GM12878 (cell line): ENCODE measurements at regions not wholly inside any gene's neighbourhood (a gene's known extent, or its start where the extent isn't known, plus 50 kb on each side); places are given as distances from the start of the nearest gene placed in this dataset.

Experiments used
- ATAC-seq: fragments of 200-7000 bp; cut with Tn5 transposase; 3 replicates; pipeline ENCODE4 v1.9.1; 2020; ENCODE audit warnings: mild to moderate bottlenecking, moderate library complexity
- BruUV-seq: library from RNA; stranded (reverse); fragments of 400-500 nt; replicated peaks from 2 replicates; lab custom pipeline; 2021; lab: Mats Ljungman, UMichigan
- CTCF ChIA-PET: fragments of 300-600 bp; sonication (Branson Sonifier 250); formaldehyde crosslinking; extraction: SDS; loops from one replicate; lab custom pipeline; 2021; ENCODE audit warnings: inconsistent platforms; lab: Yijun Ruan, JAX
- POLR2A ChIA-PET: fragments of 350-600 bp; formaldehyde crosslinking; extraction: SDS; loops from one replicate; lab custom pipeline; 2021; ENCODE audit warnings: inconsistent platforms; lab: Charles Lee
- RAD21 ChIA-PET: fragments of 300-600 bp; sonication (Branson Sonifier 250); formaldehyde crosslinking; loops from one replicate; lab custom pipeline; 2023; ENCODE audit warnings: antibody characterized with exemption; ENCODE audit not compliant: unreplicated experiment; lab: Charles Lee
- SMC1A ChIA-PET: fragments of 300-600 bp; sonication (Branson Sonifier 250); formaldehyde crosslinking; loops from one replicate; lab custom pipeline; 2023; ENCODE audit not compliant: unreplicated experiment, uncharacterized antibody; lab: Charles Lee
- DNase-seq: peaks from one replicate; pipeline ENCODE4 v3.0.0-alpha.2; 2011; ENCODE audit warnings: low read depth, low spot score
- FAIRE-seq: peaks from 3 replicates; lab custom pipeline; 2011; peaks lifted over from hg19 to GRCh38; lab: Jason Lieb, UNC
- H2AFZ ChIP-seq: 2 replicates; pipeline ENCODE4 v1.6.0; 2011; ENCODE audit warnings: low read depth, low read length, control low read depth; ENCODE audit not compliant: control insufficient read depth
- H3K27ac ChIP-seq: 2 replicates; pipeline ENCODE4 v1.5.1; 2011; ENCODE audit warnings: control low read depth; ENCODE audit not compliant: control insufficient read depth, insufficient read depth
- H3K27me3 ChIP-seq, 2 experiments: replicated peaks in 1 of 2; 2 replicates each; pipeline versions ENCODE4 v1.6.0 to v1.6.1; 2011; ENCODE audit warnings: low read length in 1 of 2; ENCODE audit not compliant: control insufficient read depth in 2 of 2, insufficient read depth in 2 of 2
- H3K36me3 ChIP-seq, 2 experiments: 2 replicates each; pipeline ENCODE4 v1.5.1; 2011; ENCODE audit warnings: low read length in 1 of 2; ENCODE audit not compliant: control insufficient read depth in 2 of 2, insufficient read depth in 2 of 2
- H3K4me1 ChIP-seq: 2 replicates; pipeline ENCODE4 v1.6.1; 2011; ENCODE audit warnings: mild to moderate bottlenecking, low read length, moderate library complexity, mixed read lengths; ENCODE audit not compliant: control insufficient read depth, insufficient read depth
- H3K4me2 ChIP-seq: 2 replicates; pipeline ENCODE4 v1.6.0; 2011; ENCODE audit warnings: control low read depth; ENCODE audit not compliant: control insufficient read depth, insufficient read depth
- H3K4me3 ChIP-seq: fragments of 200-600 bp; sonication (generic); 2 replicates; pipeline ENCODE4 v1.5.1; 2016
- H3K79me2 ChIP-seq: 2 replicates; pipeline ENCODE4 v1.6.0; 2011; ENCODE audit warnings: low read length; ENCODE audit not compliant: control insufficient read depth, insufficient read depth
- H3K9ac ChIP-seq: 2 replicates; pipeline ENCODE4 v1.8.0; 2011; ENCODE audit warnings: low read length, control low read depth, mixed read lengths; ENCODE audit not compliant: control insufficient read depth, insufficient read depth
- H3K9me3 ChIP-seq: replicated peaks from 3 replicates; pipeline ENCODE4 v1.5.1; 2011; ENCODE audit warnings: mild to moderate bottlenecking, low read length; ENCODE audit not compliant: control insufficient read depth, insufficient read depth
- H4K20me1 ChIP-seq: 2 replicates; pipeline ENCODE4 v1.6.0; 2011; ENCODE audit not compliant: control insufficient read depth, insufficient read depth
- ATF2 ChIP-seq: IDR thresholded peaks from 2 replicates; pipeline ENCODE4 v1.6.1; 2012; ENCODE audit warnings: low read length, inconsistent platforms
- CHD2 ChIP-seq: IDR thresholded peaks from 2 replicates; pipeline ENCODE4 v1.6.1; 2011; ENCODE audit warnings: low read depth, low read length, improper control_type of control experiment, borderline replicate concordance
- E2F8 ChIP-seq: fragments of 450-650 bp; IDR thresholded peaks from 2 replicates; pipeline ENCODE4 v1.6.1; 2018; ENCODE audit warnings: mild to moderate bottlenecking, low read depth, moderate library complexity; ENCODE audit not compliant: partially characterized antibody
- EED ChIP-seq: sonication (generic); IDR thresholded peaks from 2 replicates; pipeline ENCODE4 v1.6.1; 2016; ENCODE audit warnings: antibody characterized with exemption, low read depth
- GATAD2B ChIP-seq: fragments of 450-650 bp; conservative IDR thresholded peaks from 2 replicates; pipeline ENCODE4 v1.6.1; 2017; ENCODE audit warnings: low read depth, mild to moderate bottlenecking, moderate library complexity
- IRF5 ChIP-seq: fragments of 450-650 bp; IDR thresholded peaks from 2 replicates; pipeline ENCODE4 v1.6.1; 2017; ENCODE audit warnings: borderline replicate concordance
- JUNB ChIP-seq: IDR thresholded peaks from 2 replicates; pipeline ENCODE4 v1.6.1; 2016; ENCODE audit warnings: antibody characterized with exemption, mild to moderate bottlenecking
- JUND ChIP-seq: IDR thresholded peaks from 2 replicates; pipeline ENCODE4 v1.6.1; 2012; ENCODE audit warnings: low read depth, mild to moderate bottlenecking, low read length, improper control_type of control experiment, moderate library complexity
- NFIC ChIP-seq: IDR thresholded peaks from 2 replicates; pipeline ENCODE4 v1.6.1; 2012; ENCODE audit warnings: low read depth, mild to moderate bottlenecking, inconsistent platforms, low read length, moderate library complexity
- NKRF ChIP-seq: fragments of 450-650 bp; conservative IDR thresholded peaks from 2 replicates; pipeline ENCODE4 v1.6.1; 2017; ENCODE audit warnings: mild to moderate bottlenecking, moderate library complexity
- NR2C2 ChIP-seq: IDR thresholded peaks from 2 replicates; pipeline ENCODE4 v1.6.1; 2011; ENCODE audit warnings: borderline replicate concordance, low read depth; ENCODE audit not compliant: control insufficient read depth, insufficient read length
- RAD51 ChIP-seq: fragments of 450-650 bp; IDR thresholded peaks from 2 replicates; pipeline ENCODE4 v1.6.1; 2016; ENCODE audit warnings: moderate library complexity, mild to moderate bottlenecking, inconsistent platforms
- RB1 ChIP-seq: fragments of 450-650 bp; formaldehyde crosslinking; IDR thresholded peaks from 2 replicates; pipeline ENCODE4 v1.6.1; 2017; ENCODE audit warnings: mild to moderate bottlenecking, borderline replicate concordance
- RCOR1 ChIP-seq: conservative IDR thresholded peaks from 2 replicates; pipeline ENCODE4 v1.6.1; 2012; ENCODE audit warnings: low read depth, low read length, improper control_type of control experiment
- SMC3 ChIP-seq: IDR thresholded peaks from 2 replicates; pipeline ENCODE4 v1.6.1; 2011; ENCODE audit warnings: low read length, improper control_type of control experiment, borderline replicate concordance
- YBX1 ChIP-seq: fragments of 450-650 bp; IDR thresholded peaks from 2 replicates; pipeline ENCODE4 v1.6.1; 2016; ENCODE audit warnings: antibody characterized with exemption
- YY1 ChIP-seq: IDR thresholded peaks from 2 replicates; pipeline ENCODE4 v1.6.1; 2011; ENCODE audit warnings: low read depth, mild to moderate bottlenecking, low read length
- WGBS: methylation state at CpG from one replicate; pipeline ENCODE4 v1.1.6; 2016; ENCODE audit warnings: low lambda C conversion rate; ENCODE audit not compliant: insufficient replicate concordance, insufficient coverage; ENCODE audit errors: missing lambda C conversion rate; 5-methylcytosine and 5-hydroxymethylcytosine counted together
- in situ Hi-C: fragments of 300-500 bp; cut with MboI; formaldehyde crosslinking; loops from 9 replicates; pipeline ENCODE4 v1.14.3; 2018; ENCODE audit warnings: mixed read lengths
- intact Hi-C: fragments of 100-400 bp; cut with micrococcal nuclease; formaldehyde crosslinking; loops from one replicate; pipeline ENCODE4 v1.14.2; 2022; ENCODE audit not compliant: unreplicated experiment

GRCh38 chr6:113171882-113172281, 685.3 kb upstream of the MARCKS start:
- no peak overlapping the region for H3K27ac ChIP-seq
- ChIA-PET POLR2A (no interaction called here), SMC1A (interaction anchor here (2.2 kb wide), 1 partner anchor 18 kb away, joined by 5 read pairs; no protein-coding TSS in a partner anchor), CTCF (interaction anchor here (1.4 kb wide), 1 partner anchor 12 kb away, joined by 3 read pairs; no protein-coding TSS in a partner anchor), RAD21 (no interaction called here)
- no peak overlapping the region for H2AFZ ChIP-seq
- no peak overlapping the region for H3K4me2 ChIP-seq
- no peaks in the 10 kb centered on the region for H3K27me3 ChIP-seq
- WGBS = 25% methylated on average over 3 of the region's 3 CpGs
- H3K79me2 ChIP-seq = no peaks in the 10 kb centered on the region
- intact Hi-C loops (no loop called here), in situ Hi-C loops (no loop called here)
- H3K9me3 ChIP-seq = no peaks in the 10 kb centered on the region
- no peak overlapping the region for H3K4me3 ChIP-seq
- H3K9ac ChIP-seq = no peak overlapping the region
- no peaks in the 10 kb centered on the region for H4K20me1 ChIP-seq
- no peaks in the 10 kb centered on the region for H3K36me3 ChIP-seq
- ATAC-seq (no peak), FAIRE-seq (no peak), DNase-seq (no peak)
- no TSS peak for BruUV-seq
- no peaks in the 10 kb centered on the region for H3K4me1 ChIP-seq
- no peak for TF ChIP-seq E2F8
- no peak for TF ChIP-seq EED
- no peak for TF ChIP-seq ATF2
- no peak for TF ChIP-seq NR2C2
- TF ChIP-seq RB1 = no peak
- TF ChIP-seq NFIC = no peak
- TF ChIP-seq IRF5 = no peak
- TF ChIP-seq YY1 = no peak
- TF ChIP-seq JUNB = no peak
- TF ChIP-seq RAD51 = no peak
- TF ChIP-seq SMC3 = no peak
- no peak for TF ChIP-seq RCOR1
- no peak for TF ChIP-seq JUND
- no peak for TF ChIP-seq CHD2
- TF ChIP-seq NKRF = no peak
- TF ChIP-seq YBX1 = no peak
- no peak for TF ChIP-seq GATAD2B
